GM21381 (cell line): ENCODE measurements at regions not wholly inside any gene's neighbourhood (a gene's known extent, or its start where the extent isn't known, plus 50 kb on each side); places are given as distances from the start of the nearest gene placed in this dataset.
"Not testable (repeated sequence)": the region's sequence is repeated elsewhere in the genome, so short reads cannot be mapped to it uniquely, and the experiment has no call there.

Experiments
- ATAC-seq: cut with Tn5 transposase; IDR thresholded peaks from one replicate; pipeline ENCODE4 v1.9.1; 2021; ENCODE audit warnings: mild to moderate bottlenecking, moderate library complexity; ENCODE audit not compliant: unreplicated experiment

- no peak for ATAC-seq
Observed at GRCh38 chr3:188972310-188972709, 199.5 kb upstream of the TPRG1 start.

- no peak for ATAC-seq
Observed at GRCh38 chr3:188974856-188975599, 196.7 kb upstream of the TPRG1 start.

- no peak for ATAC-seq
Observed at GRCh38 chr3:188975600-188976314, 196.0 kb upstream of the TPRG1 start.

GRCh38 chr3:188976407-188976806, 195.4 kb upstream of the TPRG1 start:
- ATAC-seq = no peak

- no peak for ATAC-seq
Observed at GRCh38 chr3:188978421-188979171, 193.2 kb upstream of the TPRG1 start.

GRCh38 chr3:188979248-188979647, 192.5 kb upstream of the TPRG1 start:
- ATAC-seq = no peak

- no peak for ATAC-seq
Observed at GRCh38 chr3:188979669-188980310, 192.0 kb upstream of the TPRG1 start.

GRCh38 chr3:188993181-188993580, 178.6 kb upstream of the TPRG1 start:
- no peak for ATAC-seq

- no peak for ATAC-seq
Observed at GRCh38 chr3:189001559-189001958, 170.2 kb upstream of the TPRG1 start.

- ATAC-seq = no peak
Observed at GRCh38 chr3:189003410-189003809, 168.4 kb upstream of the TPRG1 start.

GRCh38 chr3:189013224-189013888, 158.4 kb upstream of the TPRG1 start:
- no peak for ATAC-seq

GRCh38 chr3:189014526-189014925, 157.2 kb upstream of the TPRG1 start:
- ATAC-seq = no peak

- not testable (repeated sequence) for ATAC-seq
Observed at GRCh38 chr3:189022576-189023466, 148.9 kb upstream of the TPRG1 start.

GRCh38 chr3:189025866-189026265, 145.9 kb upstream of the TPRG1 start:
- ATAC-seq = no peak

- no peak for ATAC-seq
Observed at GRCh38 chr3:189027626-189028155, 144.1 kb upstream of the TPRG1 start.

- ATAC-seq = no peak
Observed at GRCh38 chr3:189038773-189039745, 132.7 kb upstream of the TPRG1 start.

- no peak for ATAC-seq
Observed at GRCh38 chr3:189040656-189041335, 131.0 kb upstream of the TPRG1 start.
